WTC11 (cell line): ENCODE measurements at regions not wholly inside any gene's neighbourhood (a gene's known extent, or its start where the extent isn't known, plus 50 kb on each side); places are given as distances from the start of the nearest gene placed in this dataset.

Source experiments
- ATAC-seq: fragments of 200-7000 bp; cut with Tn5 transposase; 2 replicates; pipeline ENCODE4 v1.10.0; 2021; ENCODE audit warnings: mild to moderate bottlenecking, moderate library complexity
- CTCF ChIA-PET: fragments of 300-600 bp; sonication (Branson Sonifier 250); formaldehyde crosslinking; loops from one replicate; lab custom pipeline; 2021; ENCODE audit warnings: antibody characterized with exemption; lab: Charles Lee
- POLR2A ChIA-PET: fragments of 350-600 bp; sonication (Branson Sonifier 250); formaldehyde crosslinking; loops from one replicate; lab custom pipeline; 2021; ENCODE audit warnings: antibody characterized with exemption; lab: Charles Lee
- DNase-seq: peaks from one replicate; pipeline ENCODE4 v3.0.0; 2021; ENCODE audit warnings: low spot score
- H3K27ac Mint-ChIP-seq: 2 replicates; pipeline ENCODE4 v1.8.0; 2021; ENCODE audit warnings: mixed read lengths
- H3K27me3 Mint-ChIP-seq: 2 replicates; pipeline ENCODE4 v1.8.0; 2021; ENCODE audit warnings: low read depth, mild to moderate bottlenecking, moderate library complexity, mixed read lengths
- H3K36me3 Mint-ChIP-seq: 2 replicates; pipeline ENCODE4 v1.8.0; 2021; ENCODE audit warnings: mixed read lengths
- H3K4me1 Mint-ChIP-seq: 2 replicates; pipeline ENCODE4 v1.8.0; 2022; ENCODE audit warnings: mixed read lengths
- H3K4me3 Mint-ChIP-seq: 2 replicates; pipeline ENCODE4 v1.8.0; 2021; ENCODE audit warnings: mild to moderate bottlenecking, moderate library complexity, mixed read lengths
- H3K9me3 Mint-ChIP-seq: 2 replicates; pipeline ENCODE4 v1.8.0; 2021; ENCODE audit warnings: mixed read lengths
- CDX4 ChIP-seq: fragments of 250-450 bp; sonication (Bioruptor Pico); IDR thresholded peaks from 2 replicates; pipeline ENCODE4 v1.9.0; 2021; ENCODE audit warnings: moderate library complexity, mild to moderate bottlenecking, inconsistent platforms, borderline replicate concordance
- CREB1 ChIP-seq: sonication (generic); formaldehyde crosslinking; IDR thresholded peaks from 2 replicates; pipeline ENCODE4 v1.8.0; 2023; ENCODE audit warnings: mild to moderate bottlenecking, missing genetic modification reagents
- E2F4 ChIP-seq: sonication (generic); formaldehyde crosslinking; IDR thresholded peaks from 2 replicates; pipeline ENCODE4 v1.8.1; 2022; ENCODE audit warnings: low read depth, mild to moderate bottlenecking, moderate library complexity, missing genetic modification reagents, borderline replicate concordance
- ELF4 ChIP-seq: sonication (generic); formaldehyde crosslinking; IDR thresholded peaks from 2 replicates; pipeline ENCODE4 v1.8.1; 2022; ENCODE audit warnings: low read depth, mild to moderate bottlenecking, moderate library complexity, missing genetic modification reagents
- ERG ChIP-seq: fragments of 250-450 bp; sonication (Bioruptor Pico); IDR thresholded peaks from 2 replicates; pipeline ENCODE4 v1.8.0; 2021; ENCODE audit warnings: mild to moderate bottlenecking
- FOXJ3 ChIP-seq: sonication (generic); formaldehyde crosslinking; IDR thresholded peaks from 2 replicates; pipeline ENCODE4 v1.9.0; 2021; ENCODE audit warnings: missing genetic modification reagents, mild to moderate bottlenecking, borderline replicate concordance
- GRHL2 ChIP-seq: fragments of 250-450 bp; sonication (Bioruptor Pico); IDR thresholded peaks from 2 replicates; pipeline ENCODE4 v1.8.0; 2022; ENCODE audit warnings: mild to moderate bottlenecking, moderate library complexity; ENCODE audit not compliant: insufficient replicate concordance, severe bottlenecking
- IRF2 ChIP-seq: sonication (generic); formaldehyde crosslinking; IDR thresholded peaks from 2 replicates; pipeline ENCODE4 v1.8.0; 2022; ENCODE audit warnings: low read depth, missing genetic modification reagents, borderline replicate concordance
- JAZF1 ChIP-seq: fragments of 250-450 bp; sonication (Bioruptor Pico); IDR thresholded peaks from 2 replicates; pipeline ENCODE4 v1.9.0; 2021; ENCODE audit warnings: moderate library complexity, mild to moderate bottlenecking, inconsistent platforms
- MAX ChIP-seq: sonication (generic); formaldehyde crosslinking; IDR thresholded peaks from 2 replicates; pipeline ENCODE4 v1.8.0; 2022; ENCODE audit warnings: mild to moderate bottlenecking, missing genetic modification reagents
- NFYB ChIP-seq: sonication (generic); formaldehyde crosslinking; conservative IDR thresholded peaks from 2 replicates; pipeline ENCODE4 v1.8.0; 2022; ENCODE audit warnings: low read depth, missing genetic modification reagents
- PREB ChIP-seq: sonication (generic); formaldehyde crosslinking; IDR thresholded peaks from 2 replicates; pipeline ENCODE4 v1.8.1; 2022; ENCODE audit warnings: mild to moderate bottlenecking, missing genetic modification reagents, moderate library complexity, borderline replicate concordance
- SP1 ChIP-seq: sonication (generic); formaldehyde crosslinking; conservative IDR thresholded peaks from 2 replicates; pipeline ENCODE4 v1.8.1; 2022; ENCODE audit warnings: missing genetic modification reagents
- TEAD4 ChIP-seq: sonication (generic); formaldehyde crosslinking; IDR thresholded peaks from 2 replicates; pipeline ENCODE4 v1.8.0; 2022; ENCODE audit warnings: mild to moderate bottlenecking, missing genetic modification reagents
- ZBTB43 ChIP-seq: sonication (generic); formaldehyde crosslinking; IDR thresholded peaks from 2 replicates; pipeline ENCODE4 v1.8.1; 2023; ENCODE audit warnings: mild to moderate bottlenecking, missing genetic modification reagents
- ZNF232 ChIP-seq: sonication (generic); formaldehyde crosslinking; IDR thresholded peaks from 2 replicates; pipeline ENCODE4 v1.8.0; 2022; ENCODE audit warnings: mild to moderate bottlenecking, missing genetic modification reagents
- ZNF425 ChIP-seq: fragments of 250-450 bp; sonication (Bioruptor Pico); conservative IDR thresholded peaks from 2 replicates; pipeline ENCODE4 v1.9.0; 2021; ENCODE audit warnings: mild to moderate bottlenecking

GRCh38 chr2:12612168-12612567, 104.6 kb upstream of the TRIB2 start (continued):
- TF ChIP-seq ERG (CRISPR knock-in tag) (no peak), GRHL2 (CRISPR knock-in tag) (no peak)

GRCh38 chr2:12612671-12613070, 104.1 kb upstream of the TRIB2 start:
- ATAC-seq, result no peak
- no peak overlapping the region for H3K4me3 Mint-ChIP-seq
- H3K9me3 Mint-ChIP-seq, result no peaks in the 10 kb centered on the region
- H3K27me3 Mint-ChIP-seq, result no peaks in the 10 kb centered on the region
- no peak for TF ChIP-seq E2F4 (CRISPR knock-in tag)
- no peak for TF ChIP-seq TEAD4 (CRISPR knock-in tag)
- no peak for TF ChIP-seq NFYB (CRISPR knock-in tag)
- TF ChIP-seq, all 79 proteins: peak for 0
- CTCF ChIA-PET, result interaction anchor here (1.2 to 2.6 kb wide), 2 partner anchors 12 to 103 kb away, joined by 3 to 8 read pairs; no protein-coding TSS in a partner anchor
- H3K4me1 Mint-ChIP-seq, result peaks cover 12% of the 10 kb centered on the region
- H3K36me3 Mint-ChIP-seq, result no peaks in the 10 kb centered on the region
- no peak overlapping the region for H3K27ac Mint-ChIP-seq
- POLR2A ChIA-PET, result no interaction called here
- DNase-seq, result no peak

- Mint-ChIP-seq H3K9me3 (no peaks in the 10 kb centered on the region), H3K27ac (no peak overlapping the region)
- POLR2A ChIA-PET, result no interaction called here
- no peak for DNase-seq
- no peak for TF ChIP-seq JAZF1 (CRISPR knock-in tag)
- no peak for TF ChIP-seq IRF2
- TF ChIP-seq, all 79 proteins: peak for 0
- H3K4me3 Mint-ChIP-seq, result no peak overlapping the region
- H3K36me3 Mint-ChIP-seq, result no peaks in the 10 kb centered on the region
- peak; percentile 74 for ATAC-seq
- no peaks in the 10 kb centered on the region for H3K27me3 Mint-ChIP-seq
- H3K4me1 Mint-ChIP-seq, result peaks cover 7% of the 10 kb centered on the region
- CTCF ChIA-PET, result interaction anchor here (1.2 to 2.6 kb wide), 2 partner anchors 12 to 103 kb away, joined by 3 to 8 read pairs; no protein-coding TSS in a partner anchor
These were observed 103.5 kb upstream of the TRIB2 start for GRCh38 chr2:12613137-12613835.

GRCh38 chr2:12615509-12615908, 101.2 kb upstream of the TRIB2 start:
- Mint-ChIP-seq H3K4me3 (no peak overlapping the region), H3K36me3 (no peaks in the 10 kb centered on the region), H3K9me3 (no peaks in the 10 kb centered on the region), H3K27me3 (no peaks in the 10 kb centered on the region), H3K4me1 (peaks cover 7% of the 10 kb centered on the region), H3K27ac (no peak overlapping the region)
- TF ChIP-seq CREB1 (CRISPR knock-in tag) (no peak), E2F4 (CRISPR knock-in tag) (no peak), PREB (CRISPR knock-in tag) (no peak), ZNF425 (CRISPR knock-in tag) (no peak), ZBTB43 (CRISPR knock-in tag) (no peak), FOXJ3 (CRISPR knock-in tag) (no peak), ZNF232 (CRISPR knock-in tag) (no peak), MAX (CRISPR knock-in tag) (no peak), GRHL2 (CRISPR knock-in tag) (no peak), CDX4 (no peak), SP1 (no peak), ELF4 (CRISPR knock-in tag) (no peak)
- ChIA-PET CTCF (no interaction called here), POLR2A (no interaction called here)
- ATAC-seq (no peak), DNase-seq (no peak)
